ENCODE measurements at regions not wholly inside any gene's neighbourhood (a gene's known extent, or its start where the extent isn't known, plus 50 kb on each side); places are given as distances from the start of the nearest gene placed in this dataset.

- no peak for DNase-seq (ENCODE audit: low read depth)
Observed at GRCh38 chr14:100638211-100638855, 51.1 kb upstream of the BEGAIN start.

GRCh38 chr14:100639280-100639679, 52.1 kb upstream of the BEGAIN start:
- DNase-seq (ENCODE audit: low read depth) = no peak

GRCh38 chr14:100640471-100641273, 53.5 kb upstream of the BEGAIN start:
- peak; percentile 28 for DNase-seq (ENCODE audit: low read depth)

- DNase-seq (ENCODE audit: low read depth) = no peak
Observed at GRCh38 chr14:100641274-100641860, 54.1 kb upstream of the BEGAIN start.

- DNase-seq (ENCODE audit: low read depth) = no peak
Observed at GRCh38 chr14:100643426-100643825, 56.2 kb upstream of the BEGAIN start.

GRCh38 chr14:100644383-100644782, 57.2 kb upstream of the BEGAIN start:
- DNase-seq (ENCODE audit: low read depth) = no peak

- no peak for DNase-seq (ENCODE audit: low read depth)
Observed at GRCh38 chr14:100644784-100645183, 57.6 kb upstream of the BEGAIN start.

- peak; percentile 62 for DNase-seq (ENCODE audit: low read depth)
Observed at GRCh38 chr14:100645196-100645981, 58.2 kb upstream of the BEGAIN start.

GRCh38 chr14:100645982-100646314, 58.7 kb upstream of the BEGAIN start:
- no peak for DNase-seq (ENCODE audit: low read depth)

- no peak for DNase-seq (ENCODE audit: low read depth)
Observed at GRCh38 chr14:100648474-100649172, 61.4 kb upstream of the BEGAIN start.

GRCh38 chr14:100649173-100649519, 61.9 kb upstream of the BEGAIN start:
- DNase-seq (ENCODE audit: low read depth) = no peak

GRCh38 chr14:100651999-100652508, 64.8 kb upstream of the BEGAIN start:
- DNase-seq (ENCODE audit: low read depth) = no peak

GRCh38 chr14:100652744-100653143, 65.5 kb upstream of the BEGAIN start:
- no peak for DNase-seq (ENCODE audit: low read depth)

- no peak for DNase-seq (ENCODE audit: low read depth)
Observed at GRCh38 chr14:100653409-100653808, 66.2 kb upstream of the BEGAIN start.

GRCh38 chr14:100654025-100654813, 67.0 kb upstream of the BEGAIN start:
- DNase-seq (ENCODE audit: low read depth) = no peak

- DNase-seq (ENCODE audit: low read depth) = no peak
Observed at GRCh38 chr14:100654814-100655740, 67.9 kb upstream of the BEGAIN start.

GRCh38 chr14:100655741-100656085, 68.5 kb upstream of the BEGAIN start:
- no peak for DNase-seq (ENCODE audit: low read depth)

- no peak for DNase-seq (ENCODE audit: low read depth)
Observed at GRCh38 chr14:100656996-100657395, 69.7 kb upstream of the DLK1 start.

GRCh38 chr14:100657780-100658179, 68.9 kb upstream of the DLK1 start:
- DNase-seq (ENCODE audit: low read depth) = no peak
